Duodenal mucosa (tissue), 2 donors: ENCODE measurements at regions not wholly inside any gene's neighbourhood (a gene's known extent, or its start where the extent isn't known, plus 50 kb on each side); places are given as distances from the start of the nearest gene placed in this dataset.

Experiments
- H3K27ac ChIP-seq: one replicate; pipeline ENCODE4 v1.7.0; 2013; ENCODE audit warnings: low read depth, low read length
- H3K27me3 ChIP-seq, 2 donors: one replicate each; pipeline ENCODE4 v1.7.0; 2013; ENCODE audit warnings: low read length in 2 of 2, control low read depth in 1 of 2; ENCODE audit not compliant: insufficient read depth in 2 of 2, control insufficient read depth in 1 of 2
- H3K36me3 ChIP-seq, 2 donors: one replicate each; pipeline ENCODE4 v1.7.0; 2013; ENCODE audit warnings: low read length in 2 of 2, control low read depth in 1 of 2; ENCODE audit not compliant: insufficient read depth in 2 of 2, control insufficient read depth in 1 of 2
- H3K4me1 ChIP-seq, 2 donors: one replicate each; pipeline ENCODE4 v1.7.0; 2013; ENCODE audit warnings: low read length in 2 of 2, control low read depth in 1 of 2; ENCODE audit not compliant: insufficient read depth in 2 of 2, control insufficient read depth in 1 of 2
- H3K4me3 ChIP-seq, 2 donors: one replicate each; pipeline ENCODE4 v1.7.0; 2013; ENCODE audit warnings: low read length in 2 of 2, low read depth in 1 of 2
- H3K9ac ChIP-seq, 2 donors: one replicate each; pipeline ENCODE4 v1.7.0; 2013; ENCODE audit warnings: low read length in 2 of 2, low read depth in 1 of 2
- H3K9me3 ChIP-seq, 2 donors: one replicate each; pipeline ENCODE4 v1.7.0; 2013; ENCODE audit warnings: low read length in 2 of 2, control low read depth in 1 of 2; ENCODE audit not compliant: control insufficient read depth in 1 of 2

DNA sequence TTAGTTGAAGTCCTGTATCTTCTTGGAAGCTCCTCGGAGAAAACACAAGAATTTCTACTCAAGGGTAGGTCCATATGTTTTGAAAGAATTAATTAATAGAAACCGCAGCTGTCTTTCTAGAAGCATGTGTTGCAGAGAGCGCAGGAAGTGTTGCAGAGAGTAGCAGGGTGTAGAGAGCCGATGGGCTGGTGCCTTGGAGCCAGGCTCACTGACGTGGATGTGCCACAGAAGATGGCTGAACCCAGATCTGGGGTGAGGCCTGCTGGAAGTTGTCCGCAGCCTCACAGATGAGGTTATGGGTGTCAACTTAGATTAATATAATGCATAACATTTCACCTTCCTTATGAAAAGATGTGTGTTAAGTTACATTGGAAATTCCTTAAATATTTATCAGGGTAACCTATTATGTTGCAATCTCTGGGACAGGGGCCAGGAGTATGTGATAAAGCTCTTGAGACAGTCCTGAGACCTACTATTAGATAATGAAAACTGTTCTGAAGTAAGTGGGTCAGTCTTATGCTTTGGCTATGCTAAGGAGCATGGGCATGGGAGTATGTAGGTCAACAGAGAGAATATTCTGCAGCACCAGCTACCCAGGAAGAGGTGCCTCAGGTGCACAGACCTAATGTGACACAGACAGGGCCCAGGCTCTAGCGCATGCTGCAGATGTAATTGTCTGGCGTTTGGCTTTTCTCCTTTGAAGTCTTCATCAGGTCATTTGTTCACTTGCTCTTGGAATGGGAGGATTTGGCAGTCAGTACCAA is 973.3 kb downstream of the BCL11B start:
- no peaks in the 10 kb centered on the region for H3K27me3 ChIP-seq
- H3K27ac ChIP-seq: no peak overlapping the region
- H3K9ac ChIP-seq: no peak overlapping the region
- H3K9me3 ChIP-seq: no peaks in the 10 kb centered on the region
- no peak overlapping the region for H3K4me3 ChIP-seq
- no peaks in the 10 kb centered on the region for H3K36me3 ChIP-seq
- no peaks in the 10 kb centered on the region for H3K4me1 ChIP-seq

DNA sequence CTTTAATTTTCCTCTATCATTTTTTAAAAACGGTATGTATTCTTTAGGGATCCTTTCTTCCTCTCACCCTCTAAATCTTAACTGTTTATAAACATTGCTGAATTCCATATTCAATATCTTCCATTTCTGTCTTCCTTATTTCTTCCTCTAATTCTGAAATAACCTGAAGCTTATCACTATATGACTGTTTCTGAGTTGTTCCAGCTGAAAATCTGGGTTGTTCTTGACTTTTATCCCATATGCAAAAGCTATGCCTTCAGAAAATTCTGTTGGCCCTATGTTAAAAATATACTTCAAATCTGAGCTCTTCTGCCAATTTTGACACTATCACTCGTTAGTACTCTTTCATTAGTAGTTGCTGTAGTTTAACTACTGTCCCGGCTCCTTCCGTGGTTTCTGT is 970.3 kb downstream of the BCL11B start:
- H3K4me3 ChIP-seq: no peak overlapping the region
- no peaks in the 10 kb centered on the region for H3K4me1 ChIP-seq
- no peaks in the 10 kb centered on the region for H3K36me3 ChIP-seq
- no peak overlapping the region for H3K27ac ChIP-seq
- no peaks in the 10 kb centered on the region for H3K27me3 ChIP-seq
- H3K9ac ChIP-seq: no peak overlapping the region
- H3K9me3 ChIP-seq: no peaks in the 10 kb centered on the region

DNA sequence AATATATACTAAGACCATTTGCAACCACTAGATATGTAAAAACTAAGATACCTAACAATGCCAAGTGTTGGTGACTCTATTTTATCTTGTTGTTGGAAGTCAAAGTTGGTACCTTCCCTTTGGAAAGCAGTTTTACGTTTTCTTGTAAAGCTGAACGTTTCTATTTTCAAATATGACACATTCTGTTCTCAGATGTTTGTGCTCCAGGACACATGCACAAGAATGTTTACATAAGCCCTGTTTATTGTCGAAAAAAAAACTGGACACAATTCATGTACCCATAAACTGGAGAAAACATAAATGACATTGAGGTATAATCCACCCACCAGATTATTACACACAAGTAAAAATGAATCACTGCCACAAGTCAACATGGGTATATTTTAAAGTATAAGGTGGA is 967.4 kb downstream of the BCL11B start:
- no peaks in the 10 kb centered on the region for H3K4me1 ChIP-seq
- H3K27me3 ChIP-seq: no peaks in the 10 kb centered on the region
- H3K4me3 ChIP-seq: no peak overlapping the region
- H3K27ac ChIP-seq: no peak overlapping the region
- H3K36me3 ChIP-seq: no peaks in the 10 kb centered on the region
- no peaks in the 10 kb centered on the region for H3K9me3 ChIP-seq
- no peak overlapping the region for H3K9ac ChIP-seq

DNA sequence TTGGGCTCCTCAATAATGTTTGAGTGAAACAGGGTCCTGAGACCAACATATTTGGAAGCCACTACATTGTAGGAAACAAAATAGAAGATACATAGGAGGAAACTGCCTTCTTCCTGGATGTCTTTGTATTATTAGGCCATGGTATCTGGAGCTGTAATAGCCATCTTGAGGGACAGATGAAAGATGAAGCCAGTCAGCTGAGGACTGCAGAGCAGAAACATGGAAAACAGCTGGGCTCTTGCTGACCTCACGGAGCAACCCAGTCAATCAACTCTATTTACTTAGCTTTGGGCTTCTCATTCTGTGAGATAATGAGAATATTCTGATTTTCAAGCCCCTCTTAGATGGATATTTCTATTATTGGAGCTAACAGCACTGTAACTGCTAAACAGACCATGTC is 962.4 kb downstream of the BCL11B start:
- H3K27ac ChIP-seq: no peak overlapping the region
- H3K27me3 ChIP-seq: no peaks in the 10 kb centered on the region

DNA sequence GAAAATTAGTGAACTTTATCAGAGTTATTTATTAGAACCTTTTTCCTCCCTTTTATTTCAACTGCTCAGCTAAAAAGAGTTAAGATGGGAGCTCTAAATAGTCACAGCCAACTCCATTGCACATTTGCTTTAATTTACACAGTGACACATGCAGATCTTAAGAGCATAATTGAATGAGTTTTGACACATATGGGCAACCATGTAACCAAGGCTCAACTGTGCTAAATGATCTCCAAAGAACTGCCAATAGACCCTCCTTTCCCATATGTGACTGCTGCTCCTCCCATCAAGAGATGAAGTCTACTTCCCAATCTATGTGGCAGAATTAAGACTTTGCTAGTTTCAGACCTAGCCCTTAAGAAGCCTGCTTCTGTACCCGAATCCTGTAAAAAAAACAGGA is 960.0 kb downstream of the BCL11B start:
- Histone ChIP-seq H3K27ac (no peak overlapping the region), H3K4me3 (no peak overlapping the region), H3K4me1 (no peaks in the 10 kb centered on the region), H3K36me3 (no peaks in the 10 kb centered on the region), H3K9ac (no peak overlapping the region), H3K9me3 (no peaks in the 10 kb centered on the region), H3K27me3 (no peaks in the 10 kb centered on the region)

More for the DNA sequence above, 962.4 kb downstream of the BCL11B start:
- Histone ChIP-seq H3K4me1 (no peaks in the 10 kb centered on the region), H3K9ac (no peak overlapping the region), H3K4me3 (no peak overlapping the region), H3K36me3 (no peaks in the 10 kb centered on the region), H3K9me3 (no peaks in the 10 kb centered on the region)

DNA sequence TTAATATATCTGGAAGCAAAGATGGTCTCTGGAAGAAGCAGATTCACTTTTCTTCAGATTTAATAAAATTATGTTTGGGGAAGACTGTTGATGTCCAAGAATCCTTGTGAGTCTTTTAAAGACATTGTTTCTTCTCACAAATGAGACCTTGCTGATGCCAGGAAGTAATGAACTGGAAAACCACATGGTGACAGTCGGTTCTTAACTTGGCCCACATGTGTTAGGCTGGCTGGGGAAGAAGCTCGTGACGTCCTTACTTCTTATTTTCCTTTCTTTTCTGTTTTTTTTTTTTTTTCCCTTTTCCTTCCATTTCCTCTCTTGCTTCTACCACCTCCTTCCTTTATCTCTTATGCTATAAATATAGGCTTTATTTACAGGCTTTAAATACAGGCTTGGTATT is 950.2 kb downstream of the BCL11B start:
- H3K4me3 ChIP-seq: no peak overlapping the region
- H3K9ac ChIP-seq: no peak overlapping the region
- no peaks in the 10 kb centered on the region for H3K36me3 ChIP-seq
- no peaks in the 10 kb centered on the region for H3K27me3 ChIP-seq
- H3K27ac ChIP-seq: no peak overlapping the region
- no peaks in the 10 kb centered on the region for H3K9me3 ChIP-seq
- H3K4me1 ChIP-seq: no peaks in the 10 kb centered on the region

DNA sequence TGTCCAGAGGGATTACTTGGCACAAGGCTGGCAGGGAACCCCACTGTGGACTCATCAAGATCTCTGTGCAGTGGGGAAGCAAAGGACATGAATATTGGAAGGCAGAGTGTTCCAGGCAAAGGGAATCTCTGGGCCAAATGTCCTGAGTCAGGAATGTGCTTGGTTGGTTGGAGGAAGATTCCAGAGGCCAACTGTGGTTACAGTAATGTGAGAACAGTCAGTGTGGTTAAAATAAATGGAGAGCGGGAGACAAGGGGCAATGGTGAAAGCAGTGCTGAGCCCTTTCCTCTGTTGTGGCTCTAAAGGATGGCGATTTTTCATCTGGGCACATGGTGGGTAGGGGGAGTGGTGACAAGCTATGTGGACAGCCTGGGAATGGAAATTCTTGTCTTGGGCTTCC is 948.2 kb downstream of the BCL11B start:
- Histone ChIP-seq H3K9ac (no peak overlapping the region), H3K36me3 (no peaks in the 10 kb centered on the region), H3K4me3 (no peak overlapping the region), H3K4me1 (no peaks in the 10 kb centered on the region), H3K27me3 (no peaks in the 10 kb centered on the region), H3K9me3 (no peaks in the 10 kb centered on the region), H3K27ac (no peak overlapping the region)

DNA sequence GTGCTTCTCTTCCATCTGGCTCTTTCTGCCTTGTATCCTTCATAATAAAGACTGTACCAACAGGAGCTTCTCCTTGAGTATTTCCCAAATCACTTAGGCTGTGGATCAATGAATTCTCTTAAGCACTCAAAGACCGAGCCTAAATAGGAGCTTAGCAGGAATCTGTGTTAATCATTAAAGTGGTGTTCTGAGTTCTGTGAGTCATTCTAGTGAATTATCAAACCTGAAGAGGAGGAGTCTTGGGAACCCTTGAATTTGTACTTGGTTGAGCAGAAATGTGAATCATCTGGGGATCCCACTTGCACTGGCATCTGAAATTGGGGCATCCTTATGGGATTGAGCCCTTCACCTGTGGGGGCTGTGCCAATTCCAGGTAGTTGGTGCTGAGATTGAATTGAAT is 946.2 kb downstream of the BCL11B start:
- H3K4me3 ChIP-seq: no peak overlapping the region
- H3K9ac ChIP-seq: no peak overlapping the region
- H3K9me3 ChIP-seq: no peaks in the 10 kb centered on the region
- no peaks in the 10 kb centered on the region for H3K4me1 ChIP-seq
- H3K27me3 ChIP-seq: no peaks in the 10 kb centered on the region
- no peaks in the 10 kb centered on the region for H3K36me3 ChIP-seq
- H3K27ac ChIP-seq: no peak overlapping the region

DNA sequence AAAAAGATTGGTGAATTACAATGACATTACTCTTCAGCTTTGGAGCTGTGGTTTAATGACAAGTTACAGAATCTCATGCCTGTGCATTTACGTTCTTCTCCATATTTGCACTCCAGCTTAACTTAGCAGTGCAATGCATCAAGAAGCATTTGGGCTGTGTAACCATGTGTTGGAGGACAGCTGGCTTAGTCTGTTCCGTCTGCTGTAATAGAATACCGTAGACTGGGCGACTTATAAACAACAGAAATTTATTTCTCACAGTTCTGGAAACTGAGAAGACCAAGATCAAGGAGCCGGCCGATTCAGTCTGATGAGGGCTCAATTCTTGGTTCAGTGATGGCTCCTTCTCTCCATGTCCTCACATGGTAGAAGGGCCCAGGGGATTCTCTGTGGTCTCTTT is 943.5 kb downstream of the BCL11B start:
- no peak overlapping the region for H3K9ac ChIP-seq
- H3K9me3 ChIP-seq: no peaks in the 10 kb centered on the region
- no peaks in the 10 kb centered on the region for H3K36me3 ChIP-seq
- no peaks in the 10 kb centered on the region for H3K4me1 ChIP-seq
- no peak overlapping the region for H3K4me3 ChIP-seq
- H3K27me3 ChIP-seq: no peaks in the 10 kb centered on the region
- H3K27ac ChIP-seq: no peak overlapping the region

DNA sequence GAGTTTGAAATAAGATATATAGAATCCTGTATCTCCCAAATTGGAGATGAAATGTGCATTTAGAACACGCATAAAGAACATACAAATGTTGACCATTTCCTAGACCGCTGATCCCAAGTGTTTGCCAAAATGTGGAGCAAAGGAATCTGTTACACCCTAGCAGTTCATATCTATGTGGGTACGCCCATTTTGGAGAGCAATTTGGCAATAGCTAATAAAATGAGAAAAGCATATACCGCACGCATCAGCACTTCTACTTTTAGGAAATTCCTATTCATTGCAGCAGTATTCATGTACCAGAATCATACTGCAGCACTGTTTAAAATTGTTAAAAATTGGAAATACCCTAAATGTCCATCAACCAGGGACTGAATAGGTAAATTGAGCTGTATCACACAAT is 937.8 kb downstream of the BCL11B start:
- Histone ChIP-seq H3K4me3 (no peak overlapping the region), H3K4me1 (no peaks in the 10 kb centered on the region), H3K27me3 (no peaks in the 10 kb centered on the region), H3K36me3 (no peaks in the 10 kb centered on the region), H3K9ac (no peak overlapping the region), H3K9me3 (no peaks in the 10 kb centered on the region), H3K27ac (no peak overlapping the region)

DNA sequence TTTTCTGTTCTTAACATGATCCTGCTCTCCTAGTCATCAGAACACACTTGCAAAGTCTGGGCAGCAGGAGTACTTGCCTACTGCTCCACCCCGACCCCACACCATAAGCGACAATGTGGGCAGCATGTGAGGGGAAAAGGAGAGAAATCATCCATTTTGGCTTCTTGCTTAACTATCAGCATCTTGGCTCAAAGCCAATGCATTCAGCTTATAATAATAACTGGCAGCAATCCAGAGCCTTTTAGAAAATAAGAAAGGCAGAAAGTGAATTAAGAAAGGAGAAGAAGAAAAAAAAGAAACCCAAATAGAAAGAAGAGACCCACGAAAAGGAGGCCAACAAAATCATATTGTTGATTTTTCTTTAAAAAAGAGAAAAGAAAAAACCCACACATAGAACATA is 930.8 kb downstream of the BCL11B start:
- H3K27ac ChIP-seq: no peak overlapping the region

More for the DNA sequence above, 930.8 kb downstream of the BCL11B start:
- Histone ChIP-seq H3K36me3 (no peaks in the 10 kb centered on the region), H3K27me3 (no peaks in the 10 kb centered on the region), H3K4me1 (no peaks in the 10 kb centered on the region), H3K9ac (no peak overlapping the region), H3K4me3 (no peak overlapping the region), H3K9me3 (no peaks in the 10 kb centered on the region)
